ENCODE measurements at regions not wholly inside any gene's neighbourhood (a gene's known extent, or its start where the extent isn't known, plus 50 kb on each side); places are given as distances from the start of the nearest gene placed in this dataset.
"Not testable (repeated sequence)": the region's sequence is repeated elsewhere in the genome, so short reads cannot be mapped to it uniquely, and the experiment has no call there.

DNA sequence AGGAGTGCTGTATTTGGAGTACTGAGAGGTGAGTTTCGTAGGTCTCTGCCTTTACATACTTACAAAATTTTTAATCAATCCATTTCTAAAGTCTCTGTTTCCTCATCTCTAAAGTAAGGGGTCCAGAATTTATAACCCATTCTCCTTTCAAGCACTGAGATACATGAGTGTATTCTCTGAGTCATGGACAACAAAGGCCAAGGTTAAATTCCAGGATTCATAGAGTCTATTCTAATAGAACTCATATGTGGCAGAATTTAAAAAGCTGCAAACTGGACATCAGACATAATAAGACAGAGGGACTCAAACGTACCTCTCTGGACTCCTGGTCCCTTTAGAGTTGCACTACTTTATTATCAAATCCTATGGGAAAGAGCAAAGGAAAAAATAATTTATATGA lies 112.5 kb upstream of the SLIT3 start:
- no peak for DNase-seq (ENCODE audit: low read depth)

DNA sequence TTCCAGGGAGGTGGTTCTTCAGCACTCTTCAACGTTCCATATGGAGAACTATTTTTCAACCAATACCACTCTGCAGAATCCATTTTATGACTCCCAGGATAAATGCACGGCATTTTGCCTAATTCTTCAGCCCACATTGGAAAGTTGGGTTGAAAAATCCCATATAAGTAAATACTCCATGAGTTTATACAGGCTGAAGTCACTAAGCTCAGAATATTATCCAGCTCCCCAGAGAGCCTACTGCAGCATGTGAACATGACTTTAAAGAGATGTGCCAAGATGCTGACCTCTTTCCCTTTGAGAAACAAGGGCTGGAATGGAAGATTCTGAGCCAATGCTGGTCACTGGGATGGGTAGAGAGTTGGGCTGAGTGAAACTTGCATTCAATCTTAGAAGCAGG lies 111.9 kb upstream of the SLIT3 start:
- DNase-seq (ENCODE audit: low read depth), result no peak

DNA sequence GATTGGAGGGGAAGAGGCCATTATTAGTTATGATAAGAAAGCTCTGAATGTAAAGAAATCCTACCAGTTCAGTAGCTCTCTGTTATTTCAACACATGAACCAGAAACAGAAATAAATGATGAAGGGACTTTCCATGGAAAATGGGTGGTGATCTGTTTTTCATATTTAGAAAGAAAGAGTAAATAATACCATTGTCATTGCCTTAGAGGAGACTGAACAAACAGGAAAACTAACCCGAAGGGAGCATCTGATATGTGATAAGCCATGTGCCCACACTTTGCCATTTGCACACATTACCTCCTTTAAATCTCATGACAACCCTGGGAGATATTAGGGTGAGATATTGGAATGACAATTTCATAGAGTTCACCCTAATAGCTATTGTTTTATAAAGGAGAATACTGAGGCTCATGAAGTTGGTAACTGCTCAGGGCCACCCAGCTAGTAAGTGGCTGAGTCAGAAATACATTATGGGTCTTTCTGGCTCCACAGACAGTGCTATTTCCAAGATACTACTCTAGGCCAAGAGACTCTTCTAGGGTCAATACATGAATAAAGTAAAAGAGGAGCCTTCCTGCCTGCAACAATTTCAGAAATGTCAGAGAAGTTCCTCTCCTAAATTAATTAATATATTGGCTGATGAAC lies 111.0 kb upstream of the SLIT3 start:
- no peak for DNase-seq (ENCODE audit: low read depth)

DNA sequence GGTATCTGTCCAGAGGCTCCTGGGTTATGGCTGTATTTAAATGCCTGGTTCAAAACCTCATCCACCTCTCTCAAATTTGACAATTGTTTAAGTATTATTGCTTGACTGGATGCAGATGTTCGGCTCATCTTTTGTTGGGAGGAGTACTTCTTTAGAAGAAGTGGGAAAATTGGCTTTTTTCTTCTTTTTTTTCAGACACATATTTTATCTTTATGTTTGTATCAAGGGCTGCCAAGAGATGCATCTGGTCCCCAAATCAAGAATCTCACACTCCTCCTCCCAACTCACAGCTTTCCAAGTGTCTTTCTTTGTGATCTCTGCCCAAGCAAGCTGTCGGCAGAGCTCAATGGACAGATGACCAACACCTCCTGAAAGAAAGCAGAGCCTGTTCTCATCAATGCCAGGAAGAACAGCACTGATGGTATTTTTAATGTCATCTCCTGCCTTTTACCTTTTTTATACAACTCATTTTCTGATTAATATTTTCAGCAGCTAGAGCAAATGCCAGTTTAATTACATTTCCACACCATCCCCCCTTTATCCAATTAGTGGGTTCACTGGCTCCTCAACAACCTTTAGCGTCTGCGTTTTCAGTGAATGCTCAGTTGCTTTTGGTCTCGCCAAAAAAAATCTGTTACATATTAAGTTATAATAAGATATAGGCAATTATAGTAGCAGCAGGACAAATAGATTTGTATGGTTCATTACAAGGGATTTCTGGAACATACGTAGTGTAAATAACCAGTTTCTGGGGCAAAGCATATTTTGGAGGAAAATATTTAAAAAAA lies 110.3 kb upstream of the SLIT3 start:
- no peak for DNase-seq (ENCODE audit: low read depth)

DNA sequence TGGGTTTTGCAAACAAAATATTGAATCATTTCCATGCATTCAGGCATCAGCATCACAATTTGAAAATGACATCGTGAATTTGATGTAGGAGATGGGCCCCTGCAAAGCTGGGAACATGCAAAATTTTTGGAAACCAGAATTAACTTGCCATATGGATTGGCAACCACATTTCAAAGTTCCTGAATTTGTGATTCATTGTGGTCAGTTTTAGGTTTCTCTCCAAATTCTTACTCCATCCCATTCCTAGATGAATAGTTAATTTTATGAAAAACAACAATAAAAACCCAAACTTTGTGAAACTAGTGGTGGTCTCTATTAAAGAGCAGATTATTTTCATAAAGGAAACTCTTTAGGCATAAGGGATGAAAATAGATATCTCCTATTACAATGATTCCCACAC lies 107.8 kb upstream of the SLIT3 start:
- DNase-seq (ENCODE audit: low read depth), result no peak

DNA sequence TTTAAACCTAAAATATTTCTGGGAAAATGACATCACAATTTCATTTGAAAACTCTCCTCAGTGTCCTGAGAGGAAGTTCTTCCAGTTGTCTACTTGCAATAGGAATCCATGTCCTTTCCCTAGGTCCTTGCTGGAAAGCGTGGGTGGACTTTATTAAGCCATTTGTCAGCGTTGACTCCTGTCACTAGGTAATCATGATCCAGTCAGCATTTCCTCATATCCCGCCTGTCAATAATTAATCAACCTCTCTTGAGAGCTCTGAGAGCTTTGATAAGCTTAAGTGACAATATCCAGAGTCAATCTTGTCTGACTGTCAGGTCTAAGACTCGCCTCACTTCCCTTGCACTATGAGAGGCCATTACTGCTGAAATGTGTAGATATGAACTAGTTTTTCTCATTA lies 107.2 kb upstream of the SLIT3 start:
- no peak for DNase-seq (ENCODE audit: low read depth)

DNA sequence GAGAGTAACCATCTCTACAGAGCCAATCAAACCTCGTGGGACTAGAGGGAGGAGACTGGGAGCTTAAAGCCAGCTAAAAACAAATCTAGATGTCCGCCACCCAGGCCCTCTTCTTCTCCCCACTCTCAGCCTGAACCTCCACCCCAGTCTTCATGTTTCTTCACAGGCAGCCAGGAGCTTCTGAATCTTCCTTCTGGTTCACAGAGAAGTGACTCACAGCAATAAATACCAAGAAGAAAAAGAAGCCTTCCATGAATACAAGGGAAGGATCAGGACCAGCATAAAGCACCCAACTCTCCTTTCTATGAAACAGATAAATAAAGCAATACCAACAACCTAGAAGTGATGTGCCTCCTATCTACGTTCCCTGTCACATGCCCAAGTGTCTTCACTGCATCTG lies 103.3 kb upstream of the SLIT3 start:
- DNase-seq (ENCODE audit: low read depth), result no peak

DNA sequence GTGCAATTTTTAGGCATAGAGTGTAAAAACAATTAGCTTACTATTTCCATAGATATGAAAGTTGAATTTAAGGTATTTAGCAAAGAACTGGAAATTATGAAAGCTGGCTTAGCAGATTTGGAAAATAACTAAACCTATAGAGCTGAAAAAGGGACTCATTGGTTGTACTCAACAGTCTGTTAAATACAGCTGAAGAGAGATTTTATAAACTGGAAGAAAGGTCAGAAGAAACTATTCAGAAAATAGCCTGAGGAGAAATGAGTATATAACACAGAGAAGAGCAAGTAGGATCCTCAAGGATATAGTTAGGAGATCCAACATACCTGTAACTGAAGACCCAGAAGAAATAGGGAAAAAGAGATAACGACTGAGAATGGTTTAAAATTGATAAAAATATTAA lies 97.6 kb upstream of the SLIT3 start:
- DNase-seq (ENCODE audit: low read depth), result no peak

DNA sequence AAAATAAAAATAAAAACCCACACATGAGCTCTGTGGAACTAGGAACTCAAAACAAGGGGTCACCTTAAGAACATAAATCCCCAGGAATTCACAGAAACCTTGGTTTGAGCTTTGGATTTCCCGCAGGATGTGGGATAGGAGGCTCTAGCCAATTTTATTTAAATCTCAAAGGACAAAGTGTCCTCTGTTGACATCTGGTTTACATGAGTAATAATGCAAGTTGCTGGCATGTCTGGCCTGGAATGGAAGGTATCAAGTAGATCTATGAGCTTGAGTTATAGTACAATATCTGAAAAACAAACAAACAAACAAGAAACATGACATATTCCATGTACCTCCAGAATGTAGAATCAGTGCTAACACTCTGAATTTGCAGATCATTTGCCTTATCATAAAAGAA lies 94.2 kb upstream of the SLIT3 start:
- DNase-seq (ENCODE audit: low read depth), result no peak

DNA sequence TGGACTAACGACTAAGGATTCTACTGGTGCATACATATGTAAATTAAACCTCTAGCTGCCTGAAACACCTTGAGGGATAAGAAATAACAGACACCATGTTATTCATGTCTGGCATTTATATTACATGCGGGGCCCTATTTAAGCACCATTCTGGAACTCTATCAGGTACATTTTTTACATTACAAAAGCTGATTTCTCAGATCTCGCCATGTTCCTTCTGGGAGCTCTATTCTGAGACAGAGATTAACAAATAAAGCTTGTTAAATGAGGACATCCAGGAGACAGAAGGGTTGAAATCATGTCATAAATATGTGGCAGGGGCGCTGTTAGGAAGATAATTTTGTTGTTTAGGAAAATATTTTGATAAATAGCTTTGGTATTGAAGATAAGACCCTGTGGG lies 93.4 kb upstream of the SLIT3 start:
- DNase-seq (ENCODE audit: low read depth), result no peak

DNA sequence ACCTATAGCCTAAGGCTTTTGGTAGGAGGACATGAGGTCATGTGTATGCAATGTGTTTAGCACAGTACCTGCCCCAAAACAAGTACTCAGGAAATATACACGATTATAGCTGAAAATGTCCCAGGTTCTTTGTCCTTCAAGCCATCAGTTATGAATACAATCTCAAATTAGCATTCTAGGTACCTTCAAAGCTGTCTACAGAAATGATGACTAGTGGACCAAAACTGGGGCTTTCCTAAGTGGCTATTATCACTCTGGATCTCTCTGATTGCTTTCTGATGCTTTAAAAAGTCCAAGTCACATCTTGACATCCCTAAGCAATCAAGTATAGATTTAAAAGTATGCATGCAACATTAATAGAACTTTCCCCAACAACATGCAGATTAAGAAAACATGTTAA lies 93.0 kb upstream of the SLIT3 start:
- DNase-seq (ENCODE audit: low read depth), result no peak

DNA sequence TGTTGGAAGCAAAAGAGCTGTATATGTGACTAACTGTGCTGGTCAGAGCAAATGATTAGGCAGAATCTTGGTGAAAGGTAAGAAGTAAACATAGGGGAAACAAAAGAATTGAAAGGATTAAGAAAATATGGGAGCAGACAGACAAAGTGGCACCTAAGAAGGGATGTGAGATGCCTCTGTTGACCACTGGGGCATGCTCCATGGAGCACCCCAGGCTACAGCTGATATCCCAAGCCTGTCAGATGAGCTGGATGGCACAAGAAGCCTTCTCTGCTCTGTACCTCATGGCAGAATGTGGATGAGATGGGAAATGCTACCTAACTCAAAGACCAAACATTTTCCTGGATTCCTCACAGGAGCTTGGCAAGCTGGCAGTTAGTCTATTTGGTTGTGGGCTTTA lies 89.3 kb upstream of the SLIT3 start:
- no peak for DNase-seq (ENCODE audit: low read depth)

DNA sequence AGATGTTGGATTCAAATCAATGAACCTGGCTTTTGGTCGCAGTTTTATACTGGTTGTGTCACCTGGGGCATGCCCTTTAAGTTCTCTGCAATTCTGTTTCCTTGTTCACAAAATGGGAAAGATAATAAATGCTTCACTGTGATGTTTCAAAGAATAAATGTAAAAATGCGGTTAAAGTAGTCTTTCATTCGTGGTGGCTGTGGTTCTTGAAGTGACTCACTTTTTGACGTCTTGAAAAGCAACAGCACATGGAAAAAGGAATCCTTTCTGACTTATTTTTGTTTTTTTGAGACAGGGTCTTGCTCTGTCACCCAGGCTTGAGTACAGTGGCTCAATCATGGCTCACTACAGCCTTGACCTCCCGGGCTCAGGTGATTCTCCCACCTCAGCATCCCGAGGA lies 88.4 kb upstream of the SLIT3 start:
- DNase-seq (ENCODE audit: low read depth), result no peak

DNA sequence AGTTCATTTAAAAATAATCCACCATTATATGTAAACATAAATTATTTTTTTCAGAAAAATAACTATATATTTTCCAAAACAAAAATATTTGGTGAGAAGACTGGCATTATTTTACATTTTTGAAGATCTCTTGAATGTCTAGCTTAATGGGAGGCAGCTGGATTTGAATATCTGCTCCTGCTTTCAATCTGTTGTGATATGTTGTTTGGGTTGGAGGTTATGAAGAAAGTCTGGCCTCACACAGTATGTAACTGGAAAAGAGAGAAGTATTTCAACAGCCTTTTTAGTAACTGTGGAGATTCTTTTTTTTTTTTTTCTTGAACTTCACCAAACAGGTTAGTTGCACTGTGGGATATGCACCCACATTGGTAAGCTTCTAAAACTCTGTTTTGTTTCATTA lies 84.7 kb upstream of the SLIT3 start:
- no peak for DNase-seq (ENCODE audit: low read depth)

DNA sequence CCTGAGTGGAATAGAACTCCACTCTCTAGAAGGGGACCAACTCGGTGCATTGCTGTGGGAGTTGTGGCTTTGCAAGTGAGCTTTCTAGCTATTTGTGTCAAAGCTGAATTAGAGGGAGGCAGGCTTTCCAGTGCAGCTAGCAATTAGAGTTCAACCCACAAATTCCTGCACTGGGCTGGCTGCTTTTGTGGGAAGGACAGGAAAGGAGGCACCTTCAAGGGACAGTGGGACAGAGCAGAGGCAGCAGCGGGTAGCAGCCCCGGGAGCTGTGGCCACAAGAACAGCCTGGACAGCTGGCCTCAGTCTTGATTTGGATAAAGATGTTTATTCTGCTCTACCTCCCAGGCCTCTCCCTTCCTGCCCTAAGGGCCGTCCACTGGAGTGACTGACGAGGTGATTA lies 83.7 kb upstream of the SLIT3 start:
- no peak for DNase-seq (ENCODE audit: low read depth)

DNA sequence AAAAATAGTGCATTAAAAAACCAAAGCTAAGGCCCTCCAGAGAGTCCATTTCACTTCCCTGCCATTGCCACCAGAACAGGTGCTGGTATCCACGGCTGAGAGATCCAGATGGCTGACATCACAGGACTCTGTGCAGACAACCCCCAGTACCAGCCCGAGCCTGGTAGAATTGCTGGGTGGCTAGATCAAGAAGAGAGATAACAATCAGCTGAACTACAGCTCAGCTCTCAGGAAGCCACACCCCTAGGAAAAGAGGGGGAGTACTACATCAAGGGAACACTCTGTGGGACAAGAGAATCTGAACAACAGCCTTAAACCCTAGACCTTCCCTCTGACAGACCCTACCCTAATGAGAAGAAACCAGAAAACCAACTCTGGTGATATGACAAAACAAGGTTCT lies 73.8 kb upstream of the SLIT3 start:
- DNase-seq (ENCODE audit: low read depth), result no peak

DNA sequence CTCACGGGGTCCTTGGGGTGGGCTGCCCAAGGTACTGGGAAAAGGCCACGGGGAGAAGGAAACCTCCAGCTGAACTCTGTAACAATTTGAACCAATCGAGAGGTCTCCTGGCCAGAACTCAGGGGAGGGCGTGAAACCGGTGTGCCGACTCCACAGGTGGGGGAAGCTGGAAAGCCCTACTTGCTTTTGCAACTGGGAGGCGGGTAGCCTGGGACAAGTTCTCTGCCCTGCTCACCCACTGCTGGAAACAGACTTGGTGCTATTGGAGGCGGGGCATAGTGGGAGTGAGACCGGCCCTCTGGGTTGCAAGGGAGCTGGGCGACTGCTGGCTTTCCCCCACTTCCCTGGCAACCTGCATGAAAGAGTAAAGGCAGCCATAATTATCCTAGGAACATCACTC lies 73.2 kb upstream of the SLIT3 start:
- no peak for DNase-seq (ENCODE audit: low read depth)

DNA sequence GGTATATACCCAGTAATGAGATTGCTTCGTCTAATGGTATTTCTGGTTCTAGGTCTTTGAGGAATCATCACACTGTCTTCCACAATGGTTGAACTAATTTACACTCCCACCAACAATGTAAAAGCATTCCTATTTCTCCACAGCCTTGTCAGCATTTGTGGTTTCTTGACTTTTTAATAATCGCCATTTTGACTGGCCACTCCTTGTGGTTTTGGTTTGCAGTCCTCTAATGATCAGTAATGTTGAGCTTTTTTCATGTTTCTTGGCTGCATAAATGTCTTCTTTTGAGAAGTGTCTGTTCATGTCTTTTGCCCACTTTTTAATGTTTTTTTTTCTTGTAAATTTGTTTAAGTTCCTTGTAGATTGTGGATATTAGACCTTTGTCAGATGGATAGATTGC lies 70.9 kb upstream of the SLIT3 start:
- DNase-seq (ENCODE audit: low read depth), result not testable (repeated sequence)

DNA sequence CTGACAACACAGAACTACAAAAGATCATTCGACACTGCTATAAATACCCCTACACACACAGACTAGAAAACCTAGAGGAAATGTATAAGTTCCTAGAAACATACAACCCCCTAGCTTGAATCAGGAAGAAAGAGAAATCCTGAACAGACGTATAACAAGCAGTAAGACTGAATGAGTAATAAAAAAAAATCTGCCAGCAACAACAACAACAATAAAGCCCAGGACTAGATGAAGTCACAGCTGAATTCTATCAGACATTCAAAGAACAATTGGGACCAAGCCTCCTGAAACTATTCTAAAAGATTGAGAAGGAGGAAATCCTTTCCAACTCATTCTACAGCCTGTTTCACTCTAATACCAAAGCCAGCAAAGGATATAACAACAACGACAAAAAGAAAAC lies 68.2 kb upstream of the SLIT3 start:
- no peak for DNase-seq (ENCODE audit: low read depth)

DNA sequence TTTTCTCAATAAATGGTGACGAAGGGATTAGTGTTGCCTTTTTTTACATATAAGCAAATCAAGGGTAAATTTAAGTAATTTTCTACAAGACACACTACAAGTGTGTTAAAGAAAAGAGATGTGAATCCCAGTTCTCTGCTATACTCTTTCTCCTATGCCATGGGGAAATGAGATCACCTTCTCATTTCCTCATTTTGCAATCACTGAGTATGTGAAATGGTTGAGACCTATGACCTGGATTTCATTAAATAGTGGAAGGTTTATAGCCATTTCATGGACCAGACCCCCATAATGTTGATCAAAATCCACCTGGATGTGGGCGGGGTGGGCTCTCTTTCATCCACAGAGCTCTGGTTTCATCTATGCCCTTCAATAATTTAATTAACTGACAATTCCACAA lies 66.9 kb upstream of the SLIT3 start:
- DNase-seq (ENCODE audit: low read depth), result no peak

DNA sequence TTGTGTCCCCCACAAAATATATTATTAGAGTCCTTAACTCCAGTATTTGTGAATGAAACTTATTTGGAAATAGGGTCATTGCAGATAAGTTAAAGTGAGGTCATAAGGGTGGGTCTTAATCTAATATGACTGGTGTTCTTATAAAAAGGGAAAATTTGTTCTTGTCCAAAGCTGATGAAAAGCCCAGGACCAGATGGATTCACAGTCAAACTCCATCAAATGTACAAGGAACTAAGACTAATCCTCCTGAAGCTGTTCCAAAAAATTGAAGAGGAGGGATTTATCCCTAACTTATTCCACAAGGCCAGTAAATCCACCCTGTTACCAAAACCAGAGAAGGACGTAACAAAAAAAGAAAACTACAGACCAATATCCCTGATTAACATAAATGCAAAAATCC lies 56.4 kb upstream of the SLIT3 start:
- no peak for DNase-seq (ENCODE audit: low read depth)

DNA sequence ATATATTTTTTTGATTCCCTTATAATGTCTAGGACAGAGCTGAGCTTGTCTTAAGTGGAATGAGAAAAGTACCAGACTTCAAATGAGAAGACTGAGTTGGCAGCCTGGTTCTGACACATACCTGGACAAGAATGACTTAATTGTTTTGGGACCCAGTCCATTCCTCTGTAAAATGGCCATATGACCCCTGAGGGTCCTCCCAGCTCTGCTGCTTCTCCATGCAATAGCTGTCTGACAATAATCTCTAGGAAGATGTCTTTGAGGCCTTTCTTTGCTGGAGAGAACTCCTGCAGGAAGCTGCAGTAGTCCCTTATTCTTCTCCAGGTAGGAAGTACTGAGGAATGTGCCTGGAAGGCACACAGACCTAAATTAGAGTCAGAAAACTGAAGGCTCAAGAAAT lies 55.9 kb upstream of the SLIT3 start:
- no peak for DNase-seq (ENCODE audit: low read depth)

DNA sequence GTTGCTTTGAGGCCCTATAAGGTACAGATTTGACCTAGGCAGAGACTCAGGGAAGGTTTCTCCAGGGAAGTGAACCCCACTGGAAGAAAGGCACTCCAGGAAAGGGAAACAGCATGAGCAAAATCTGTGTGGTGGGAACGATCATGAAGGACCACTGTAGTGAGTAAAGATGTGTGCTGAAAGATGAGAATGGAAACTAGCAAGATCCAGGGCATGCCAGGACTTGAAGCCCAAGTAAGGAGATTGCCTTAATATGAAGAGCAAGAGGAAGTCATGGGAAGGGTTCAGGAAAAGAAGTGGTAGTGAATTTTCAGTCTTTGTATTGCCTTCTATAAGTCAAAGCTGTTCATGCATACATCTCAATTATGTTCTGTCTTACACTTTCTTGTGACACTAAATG lies 55.2 kb upstream of the SLIT3 start:
- DNase-seq (ENCODE audit: low read depth), result no peak

DNA sequence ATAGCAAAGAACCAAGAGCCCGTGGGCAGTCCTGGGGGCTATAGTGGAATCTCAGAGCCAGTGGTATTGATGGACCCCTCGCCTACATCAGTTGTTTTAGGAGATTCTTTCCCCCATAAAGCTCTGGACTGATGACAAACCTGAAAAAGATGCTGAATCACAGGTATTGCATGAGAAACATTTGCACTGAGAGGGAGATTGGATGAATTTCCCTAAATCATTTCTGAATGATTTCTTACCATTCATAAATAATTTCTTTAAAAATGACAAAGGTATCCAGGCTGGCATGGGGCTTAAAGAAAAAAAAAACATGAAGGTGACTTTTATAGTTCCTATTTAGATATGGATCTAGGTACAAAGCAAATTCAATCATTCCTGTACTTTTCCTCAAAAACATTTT lies 54.0 kb upstream of the SLIT3 start:
- DNase-seq (ENCODE audit: low read depth), result no peak
